Mesenchymal stem cell (in vitro differentiated cells and primary cell): ENCODE measurements at regions not wholly inside any gene's neighbourhood (a gene's known extent, or its start where the extent isn't known, plus 50 kb on each side); places are given as distances from the start of the nearest gene placed in this dataset.

Experiments
- DNase-seq: peaks from one replicate; pipeline ENCODE4 v3.0.0-alpha.2; 2013
- H2AFZ ChIP-seq: one replicate; pipeline ENCODE4 v1.6.1; 2013; ENCODE audit warnings: low read depth, mild to moderate bottlenecking, control low read depth, inconsistent platforms, low read length, moderate library complexity
- H2AK5ac ChIP-seq: 2 replicates; pipeline ENCODE4 v1.6.1; 2013; ENCODE audit warnings: low read length, moderate library complexity, mild to moderate bottlenecking, inconsistent platforms; ENCODE audit not compliant: severe bottlenecking
- H2BK120ac ChIP-seq: one replicate; pipeline ENCODE4 v1.6.1; 2013; ENCODE audit warnings: low read depth, mild to moderate bottlenecking, inconsistent platforms, low read length, moderate library complexity
- H2BK12ac ChIP-seq, 2 experiments: one replicate each; pipeline ENCODE4 v1.6.1; 2013; ENCODE audit warnings: inconsistent platforms in 2 of 2, low read length in 2 of 2, mild to moderate bottlenecking in 2 of 2, moderate library complexity in 2 of 2, control low read depth in 1 of 2
- H2BK15ac ChIP-seq: one replicate; pipeline ENCODE4 v1.6.1; 2013; ENCODE audit warnings: mild to moderate bottlenecking, low read depth, inconsistent platforms; ENCODE audit not compliant: poor library complexity, severe bottlenecking
- H2BK5ac ChIP-seq: 2 replicates; pipeline ENCODE4 v1.6.1; 2013; ENCODE audit warnings: low read depth, mild to moderate bottlenecking, low read length, control low read depth, inconsistent platforms; ENCODE audit not compliant: poor library complexity, severe bottlenecking
- H3K14ac ChIP-seq, 2 experiments: one replicate each; pipeline ENCODE4 v1.6.1; 2013; ENCODE audit warnings: inconsistent platforms in 2 of 2, low read length in 2 of 2, control low read depth in 1 of 2, mild to moderate bottlenecking in 1 of 2, moderate library complexity in 1 of 2
- H3K18ac ChIP-seq, 2 experiments: one replicate each; pipeline ENCODE4 v1.6.1; 2013; ENCODE audit warnings: inconsistent platforms in 2 of 2, low read length in 2 of 2, control low read depth in 1 of 2, low read depth in 1 of 2, mild to moderate bottlenecking in 1 of 2
- H3K23ac ChIP-seq, 2 experiments: one replicate each; pipeline ENCODE4 v1.6.1; 2013; ENCODE audit warnings: inconsistent platforms in 2 of 2, low read length in 2 of 2, mild to moderate bottlenecking in 2 of 2, moderate library complexity in 2 of 2, control low read depth in 1 of 2
- H3K27ac ChIP-seq: 2 replicates; pipeline ENCODE4 v1.5.1; 2013; ENCODE audit warnings: mild to moderate bottlenecking, moderate library complexity, low read length, control low read depth, inconsistent platforms; ENCODE audit not compliant: poor library complexity, severe bottlenecking
- H3K27me3 ChIP-seq, 2 experiments: 2 replicates each; pipeline versions ENCODE4 v1.6.1 to v1.7.0; 2013; ENCODE audit warnings: low read length in 2 of 2, mild to moderate bottlenecking in 2 of 2, moderate library complexity in 2 of 2, control low read depth in 1 of 2, inconsistent platforms in 1 of 2; ENCODE audit not compliant: control insufficient read depth in 1 of 2, insufficient read depth in 1 of 2
- H3K36me3 ChIP-seq, 2 experiments: 2 replicates each; pipeline versions ENCODE4 v1.6.1 to v1.7.0; 2013; ENCODE audit warnings: low read length in 2 of 2, control low read depth in 1 of 2, inconsistent platforms in 1 of 2, low read depth in 1 of 2, mild to moderate bottlenecking in 1 of 2; ENCODE audit not compliant: insufficient read depth in 2 of 2, control insufficient read depth in 1 of 2
- H3K4ac ChIP-seq, 2 experiments: one replicate each; pipeline ENCODE4 v1.6.1; 2013; ENCODE audit warnings: inconsistent platforms in 2 of 2, low read length in 2 of 2, mild to moderate bottlenecking in 2 of 2, moderate library complexity in 2 of 2, control low read depth in 1 of 2, low read depth in 1 of 2
- H3K4me1 ChIP-seq: 2 replicates; pipeline ENCODE4 v1.6.1; 2013; ENCODE audit warnings: low read depth, low read length, control low read depth; ENCODE audit not compliant: control insufficient read depth, insufficient read depth
- H3K4me2 ChIP-seq: 2 replicates; pipeline ENCODE4 v1.6.1; 2013; ENCODE audit warnings: low read length, mild to moderate bottlenecking, inconsistent platforms; ENCODE audit not compliant: poor library complexity, severe bottlenecking
- H3K4me3 ChIP-seq, 2 experiments: 2 replicates each; pipeline versions ENCODE4 v1.5.1 to v1.7.0; 2013; ENCODE audit warnings: low read length in 2 of 2, mild to moderate bottlenecking in 2 of 2, control low read depth in 1 of 2, low read depth in 1 of 2; ENCODE audit not compliant: insufficient read depth in 1 of 2
- H3K79me1 ChIP-seq: replicated peaks from 2 replicates; pipeline ENCODE4 v1.6.1; 2013; ENCODE audit warnings: mild to moderate bottlenecking, control low read depth, low read length, inconsistent platforms; ENCODE audit not compliant: poor library complexity, severe bottlenecking
- H3K9ac ChIP-seq: 2 replicates; pipeline ENCODE4 v1.7.0; 2013; ENCODE audit warnings: mild to moderate bottlenecking, low read length, moderate library complexity
- H3K9me3 ChIP-seq: 2 replicates; pipeline ENCODE4 v1.7.0; 2013; ENCODE audit warnings: mild to moderate bottlenecking, low read length; ENCODE audit not compliant: control insufficient read depth
- H4K8ac ChIP-seq: one replicate; pipeline ENCODE4 v1.6.1; 2013; ENCODE audit warnings: inconsistent platforms, mild to moderate bottlenecking, low read length, moderate library complexity
- H4K91ac ChIP-seq: one replicate; pipeline ENCODE4 v1.6.1; 2013; ENCODE audit warnings: mild to moderate bottlenecking, low read length, inconsistent platforms
- WGBS: methylation state at CpG from one replicate; pipeline ENCODE4 v1.1.7; 2013; ENCODE audit warnings: mixed read lengths; 5-methylcytosine and 5-hydroxymethylcytosine counted together

GRCh38 chr5:26805076-26805475 is 233.3 kb downstream of the CDH9 start:
- H4K8ac ChIP-seq = no peak overlapping the region
- H2BK12ac ChIP-seq = no peak overlapping the region
- no peak overlapping the region for H3K23ac ChIP-seq
- H2BK5ac ChIP-seq = no peak overlapping the region
- no peak overlapping the region for H3K18ac ChIP-seq
- no peak overlapping the region for H3K27ac ChIP-seq
- H3K14ac ChIP-seq = no peak overlapping the region
- no CpG with 5 or more reads among the region's 1 CpG for WGBS
- no peaks in the 10 kb centered on the region for H3K27me3 ChIP-seq
- no peak for DNase-seq
- no peak overlapping the region for H2BK15ac ChIP-seq
- no peaks in the 10 kb centered on the region for H3K36me3 ChIP-seq
- H3K79me1 ChIP-seq = no peaks in the 10 kb centered on the region
- no peak overlapping the region for H4K91ac ChIP-seq
- H2AFZ ChIP-seq = no peak overlapping the region
- no peak overlapping the region for H3K9ac ChIP-seq
- H3K4me2 ChIP-seq = no peak overlapping the region
- no peak overlapping the region for H3K4ac ChIP-seq
- no peaks in the 10 kb centered on the region for H3K4me1 ChIP-seq
- no peak overlapping the region for H3K4me3 ChIP-seq
- peaks cover 35% of the 10 kb centered on the region for H3K9me3 ChIP-seq
- H2BK120ac ChIP-seq = no peak overlapping the region
- H2AK5ac ChIP-seq = no peak overlapping the region

GRCh38 chr5:26802944-26803343 is 235.4 kb downstream of the CDH9 start:
- H4K91ac ChIP-seq = no peak overlapping the region
- H3K4me3 ChIP-seq = no peak overlapping the region
- no peaks in the 10 kb centered on the region for H3K36me3 ChIP-seq
- H4K8ac ChIP-seq = no peak overlapping the region
- H3K4ac ChIP-seq = no peak overlapping the region
- H2BK12ac ChIP-seq = no peak overlapping the region
- no peak overlapping the region for H3K18ac ChIP-seq
- H2BK5ac ChIP-seq = no peak overlapping the region
- no peak overlapping the region for H3K14ac ChIP-seq
- peaks cover 32% of the 10 kb centered on the region for H3K9me3 ChIP-seq
- H2AK5ac ChIP-seq = no peak overlapping the region
- no peak for DNase-seq
- no peaks in the 10 kb centered on the region for H3K79me1 ChIP-seq
- H3K23ac ChIP-seq = no peak overlapping the region
- no peaks in the 10 kb centered on the region for H3K27me3 ChIP-seq
- no peak overlapping the region for H2BK15ac ChIP-seq
- H3K4me1 ChIP-seq = no peaks in the 10 kb centered on the region
- H3K27ac ChIP-seq = no peak overlapping the region
- no peak overlapping the region for H2BK120ac ChIP-seq
- WGBS = 81% methylated on average over 2 of the region's 4 CpGs
- H3K4me2 ChIP-seq = no peak overlapping the region
- H2AFZ ChIP-seq = no peak overlapping the region
- no peak overlapping the region for H3K9ac ChIP-seq

- Histone ChIP-seq H3K14ac (no peak overlapping the region), H3K18ac (no peak overlapping the region), H3K4ac (no peak overlapping the region), H3K23ac (no peak overlapping the region), H3K36me3 (no peaks in the 10 kb centered on the region), H3K27ac (no peak overlapping the region), H3K4me3 (no peak overlapping the region), H3K4me2 (no peak overlapping the region), H4K8ac (no peak overlapping the region), H3K27me3 (no peaks in the 10 kb centered on the region), H4K91ac (no peak overlapping the region), H2BK15ac (no peak overlapping the region), H2BK5ac (no peak overlapping the region), H2BK12ac (no peak overlapping the region), H3K9ac (no peak overlapping the region), H3K79me1 (no peaks in the 10 kb centered on the region), H2BK120ac (no peak overlapping the region), H3K4me1 (no peaks in the 10 kb centered on the region), H2AK5ac (no peak overlapping the region), H2AFZ (no peak overlapping the region), H3K9me3 (no peaks in the 10 kb centered on the region)
- peak; percentile 38 for DNase-seq
- 33% methylated on average over 1 of the region's 1 CpG for WGBS
These were observed 247.0 kb downstream of the CDH9 start for GRCh38 chr5:26791433-26791832.

GRCh38 chr5:26791021-26791420 is 247.4 kb downstream of the CDH9 start:
- no peak overlapping the region for H3K4me3 ChIP-seq
- H2BK5ac ChIP-seq = no peak overlapping the region
- H3K27ac ChIP-seq = no peak overlapping the region
- H3K4ac ChIP-seq = no peak overlapping the region
- H3K9me3 ChIP-seq = no peaks in the 10 kb centered on the region
- H2BK15ac ChIP-seq = no peak overlapping the region
- H3K4me1 ChIP-seq = no peaks in the 10 kb centered on the region
- no peak overlapping the region for H3K23ac ChIP-seq
- H2BK12ac ChIP-seq = no peak overlapping the region
- H4K91ac ChIP-seq = no peak overlapping the region
- no peak overlapping the region for H3K18ac ChIP-seq
- H4K8ac ChIP-seq = no peak overlapping the region
- no peak overlapping the region for H2AFZ ChIP-seq
- H3K14ac ChIP-seq = no peak overlapping the region
- H2AK5ac ChIP-seq = no peak overlapping the region
- 38% methylated on average over 3 of the region's 3 CpGs for WGBS
- peak; percentile 22 for DNase-seq
- H3K4me2 ChIP-seq = no peak overlapping the region
- H3K79me1 ChIP-seq = no peaks in the 10 kb centered on the region
- no peaks in the 10 kb centered on the region for H3K27me3 ChIP-seq
- no peak overlapping the region for H2BK120ac ChIP-seq
- H3K9ac ChIP-seq = no peak overlapping the region
- H3K36me3 ChIP-seq = no peaks in the 10 kb centered on the region
